ENCODE measurements at regions not wholly inside any gene's neighbourhood (a gene's known extent, or its start where the extent isn't known, plus 50 kb on each side); places are given as distances from the start of the nearest gene placed in this dataset.

DNA sequence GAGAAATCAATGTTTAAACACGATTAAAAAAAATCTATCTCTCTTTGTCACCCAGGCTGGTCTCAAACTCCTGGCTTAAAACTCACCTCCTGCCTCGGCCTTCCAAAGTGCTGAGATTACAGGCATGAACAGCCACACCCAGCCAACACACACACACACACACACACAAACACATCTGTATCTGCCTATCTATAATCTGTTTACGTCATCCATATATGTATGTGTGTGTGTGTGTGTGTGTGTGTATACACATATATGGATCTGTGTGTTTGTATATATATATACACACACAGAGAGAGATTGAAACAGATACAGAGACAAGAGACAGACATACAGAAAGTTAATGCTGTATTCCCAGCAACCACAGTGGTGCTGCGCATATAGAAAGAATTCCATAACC lies 497.1 kb downstream of the DSC3 start (continued):
- no peak for TF ChIP-seq GABPA (IDR thresholded peaks at IDR 0.05; ENCODE audit: borderline replicate concordance, insufficient read depth, low read length)

DNA sequence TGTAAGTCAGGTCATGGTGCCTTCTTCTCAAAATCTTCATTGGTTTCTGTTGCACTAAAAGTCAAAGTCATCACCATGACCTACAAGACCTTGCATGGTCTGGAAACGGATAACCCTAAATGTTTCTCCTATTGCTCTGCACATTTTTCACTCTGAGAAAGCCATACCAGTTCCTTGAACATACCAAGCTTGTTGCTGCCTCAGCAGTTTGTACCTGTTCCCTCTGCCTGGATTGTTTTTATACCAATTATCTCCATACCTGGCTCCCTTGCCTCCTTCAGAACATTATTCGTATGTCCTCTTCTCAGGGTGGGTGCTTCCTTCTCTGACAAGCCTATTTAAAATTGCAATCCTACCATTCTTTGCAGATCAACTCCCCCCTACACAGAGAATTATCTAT lies 498.4 kb downstream of the DSC3 start:
- H3K79me1 ChIP-seq (ENCODE audit: low read depth, low read length), result no peaks in the 10 kb centered on the region
- H3K4me1 ChIP-seq (replicated peaks in 1 of 4; ENCODE audit: control insufficient read depth in 3 of 4, insufficient read depth in 4 of 4, low read length in 3 of 4), result no peaks in the 10 kb centered on the region
- WGBS, 2 experiments (ENCODE audit: extremely low coverage in 1 of 2, insufficient coverage in 1 of 2, insufficient read length in 1 of 2, insufficient replicate concordance in 2 of 2, low coverage in 1 of 2, low lambda C conversion rate in 2 of 2, missing lambda C conversion rate in 1 of 2), result 83% methylated on average over 2 of the region's 2 CpGs; no CpG with 5 or more reads in 1 of the 2 experiments
- no peak overlapping the region for H2BK120ac ChIP-seq (replicated peaks; ENCODE audit: low read depth, low read length)
- H3K18ac ChIP-seq (ENCODE audit: extremely low read depth, low read length), result no peak overlapping the region
- no peak for DNase-seq (ENCODE audit: low read depth in 1 of 2, low spot score in 2 of 2)
- H2AK5ac ChIP-seq (ENCODE audit: low read depth, low read length), result no peak overlapping the region
- H2BK12ac ChIP-seq (ENCODE audit: low read depth, low read length), result no peak overlapping the region
- no peaks in the 10 kb centered on the region for H3K23me2 ChIP-seq (ENCODE audit: low read depth, low read length)
- no peak overlapping the region for H4K91ac ChIP-seq (replicated peaks; ENCODE audit: insufficient read length, low read length)
- H4K20me1 ChIP-seq (replicated peaks in 1 of 2; ENCODE audit: control insufficient read depth in 1 of 2, insufficient read depth in 2 of 2, low read length in 2 of 2), result no peaks in the 10 kb centered on the region
- no peaks in the 10 kb centered on the region for H3K27me3 ChIP-seq (replicated peaks in 1 of 4; ENCODE audit: control insufficient read depth in 3 of 4, extremely low read depth in 1 of 4, insufficient read depth in 3 of 4, low read length in 3 of 4)
- H3K23ac ChIP-seq (ENCODE audit: insufficient read length), result no peak overlapping the region
- no peak overlapping the region for H3K9ac ChIP-seq (replicated peaks in 1 of 4; ENCODE audit: extremely low read depth in 1 of 4, low read depth in 3 of 4, low read length in 3 of 4)
- no peak overlapping the region for H2BK15ac ChIP-seq (ENCODE audit: low read length)
- no peaks in the 10 kb centered on the region for H3K79me2 ChIP-seq (ENCODE audit: control insufficient read depth in 1 of 2, insufficient read depth in 2 of 2, low read length in 2 of 2)
- no peak overlapping the region for H2BK20ac ChIP-seq (ENCODE audit: low read length)
- no peak overlapping the region for H3K4me3 ChIP-seq (ENCODE audit: extremely low read depth in 1 of 4, insufficient read depth in 2 of 4, low read depth in 3 of 4, low read length in 4 of 4)
- no peak for FAIRE-seq
- no peak overlapping the region for H3K4ac ChIP-seq (replicated peaks; ENCODE audit: insufficient read length, low read depth, low read length)
- ChIA-PET CTCF (ENCODE audit: partially characterized antibody) (no interaction called here), POLR2A (ENCODE audit: partially characterized antibody) (no interaction called here)
- H3K27ac ChIP-seq (ENCODE audit: low read depth, low read length), result no peak overlapping the region
- no peak overlapping the region for H4K5ac ChIP-seq (ENCODE audit: insufficient read length, low read depth, low read length)
- H3K9me3 ChIP-seq (ENCODE audit: insufficient read depth in 2 of 2, low read depth in 1 of 2, low read length in 1 of 2), result no peaks in the 10 kb centered on the region
- H4K8ac ChIP-seq (ENCODE audit: extremely low read depth, insufficient read depth, low read length), result no peak overlapping the region
- TF ChIP-seq PHF8 (conservative IDR thresholded peaks at IDR 0.05; ENCODE audit: low read depth, low read length) (no peak), MAFK (IDR thresholded peaks at IDR 0.05; ENCODE audit: low read depth, low read length) (0 out of 2 replicates have a peak, but pooled peaks have one; percentile 39)
- H3K56ac ChIP-seq (replicated peaks; ENCODE audit: insufficient read length, low read depth, low read length), result no peak overlapping the region
- H2BK5ac ChIP-seq (ENCODE audit: low read depth, low read length), result no peak overlapping the region
- no peak overlapping the region for H3K14ac ChIP-seq (ENCODE audit: insufficient read length)
- no peak overlapping the region for H2AFZ ChIP-seq (ENCODE audit: low read length)
- H3K36me3 ChIP-seq (ENCODE audit: control insufficient read depth in 2 of 4, insufficient read depth in 4 of 4, low read length in 3 of 4), result no peaks in the 10 kb centered on the region
- no peak overlapping the region for H3K4me2 ChIP-seq (ENCODE audit: insufficient read depth in 1 of 2, low read depth in 2 of 2, low read length in 2 of 2)
